ENCODE measurements at regions not wholly inside any gene's neighbourhood (a gene's known extent, or its start where the extent isn't known, plus 50 kb on each side); places are given as distances from the start of the nearest gene placed in this dataset.

GRCh38 chr10:43715334-43715733, 66.7 kb upstream of the ZNF32 start:
- TF ChIP-seq, protein P1, sequence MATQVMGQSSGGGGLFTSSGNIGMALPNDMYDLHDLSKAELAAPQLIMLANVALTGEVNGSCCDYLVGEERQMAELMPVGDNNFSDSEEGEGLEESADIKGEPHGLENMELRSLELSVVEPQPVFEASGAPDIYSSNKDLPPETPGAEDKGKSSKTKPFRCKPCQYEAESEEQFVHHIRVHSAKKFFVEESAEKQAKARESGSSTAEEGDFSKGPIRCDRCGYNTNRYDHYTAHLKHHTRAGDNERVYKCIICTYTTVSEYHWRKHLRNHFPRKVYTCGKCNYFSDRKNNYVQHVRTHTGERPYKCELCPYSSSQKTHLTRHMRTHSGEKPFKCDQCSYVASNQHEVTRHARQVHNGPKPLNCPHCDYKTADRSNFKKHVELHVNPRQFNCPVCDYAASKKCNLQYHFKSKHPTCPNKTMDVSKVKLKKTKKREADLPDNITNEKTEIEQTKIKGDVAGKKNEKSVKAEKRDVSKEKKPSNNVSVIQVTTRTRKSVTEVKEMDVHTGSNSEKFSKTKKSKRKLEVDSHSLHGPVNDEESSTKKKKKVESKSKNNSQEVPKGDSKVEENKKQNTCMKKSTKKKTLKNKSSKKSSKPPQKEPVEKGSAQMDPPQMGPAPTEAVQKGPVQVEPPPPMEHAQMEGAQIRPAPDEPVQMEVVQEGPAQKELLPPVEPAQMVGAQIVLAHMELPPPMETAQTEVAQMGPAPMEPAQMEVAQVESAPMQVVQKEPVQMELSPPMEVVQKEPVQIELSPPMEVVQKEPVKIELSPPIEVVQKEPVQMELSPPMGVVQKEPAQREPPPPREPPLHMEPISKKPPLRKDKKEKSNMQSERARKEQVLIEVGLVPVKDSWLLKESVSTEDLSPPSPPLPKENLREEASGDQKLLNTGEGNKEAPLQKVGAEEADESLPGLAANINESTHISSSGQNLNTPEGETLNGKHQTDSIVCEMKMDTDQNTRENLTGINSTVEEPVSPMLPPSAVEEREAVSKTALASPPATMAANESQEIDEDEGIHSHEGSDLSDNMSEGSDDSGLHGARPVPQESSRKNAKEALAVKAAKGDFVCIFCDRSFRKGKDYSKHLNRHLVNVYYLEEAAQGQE (IDR thresholded peaks at IDR 0.05; ENCODE audit: insufficient read depth in 1 of 2, low read depth in 2 of 2, low read length in 1 of 2) = no peak
- no peak for TF ChIP-seq SIN3A (IDR thresholded peaks at IDR 0.05; ENCODE audit: borderline replicate concordance, insufficient read depth, low read depth, low read length)
- TF ChIP-seq CTCF (IDR thresholded peaks at IDR 0.05) = no peak
- no peak for TF ChIP-seq TCF7L2 (IDR thresholded peaks at IDR 0.05; ENCODE audit: low read depth, low read length)
- no peak for TF ChIP-seq POLR2AphosphoS5 (IDR thresholded peaks at IDR 0.05; ENCODE audit: low read depth, low read length)
- in situ Hi-C loops (cut with HindIII; ENCODE audit: low pct_unique_long_range_greater_than_20kb, low sequenced_read_pairs) (no loop called here), intact Hi-C loops (cut with micrococcal nuclease; ENCODE audit: unreplicated experiment) (no loop called here)
- Histone ChIP-seq H3K27me3 (ENCODE audit: control insufficient read depth, insufficient read depth, low read length) (no peaks in the 10 kb centered on the region; the same call in none of the 2 replicates), H3K27ac (ENCODE audit: low read length) (no peak overlapping the region), H3K4me3 (ENCODE audit: low read depth in 2 of 2, low read length in 2 of 2) (no peak overlapping the region), H3K9me3 (ENCODE audit: control insufficient read depth, insufficient read depth, low read depth, low read length) (no peaks in the 10 kb centered on the region), H3K4me1 (ENCODE audit: control insufficient read depth, insufficient read depth, low read length) (no peaks in the 10 kb centered on the region), H3K36me3 (ENCODE audit: control insufficient read depth, insufficient read depth, low read length) (no peaks in the 10 kb centered on the region)
- POLR2A ChIA-PET = no interaction called here
- no TSS peak for BruUV-seq (replicated peaks)
- no peak for DNase-seq (ENCODE audit: low read depth, low spot score)
- CTCF ChIA-PET = no interaction called here
- ATAC-seq = no peak

DNA sequence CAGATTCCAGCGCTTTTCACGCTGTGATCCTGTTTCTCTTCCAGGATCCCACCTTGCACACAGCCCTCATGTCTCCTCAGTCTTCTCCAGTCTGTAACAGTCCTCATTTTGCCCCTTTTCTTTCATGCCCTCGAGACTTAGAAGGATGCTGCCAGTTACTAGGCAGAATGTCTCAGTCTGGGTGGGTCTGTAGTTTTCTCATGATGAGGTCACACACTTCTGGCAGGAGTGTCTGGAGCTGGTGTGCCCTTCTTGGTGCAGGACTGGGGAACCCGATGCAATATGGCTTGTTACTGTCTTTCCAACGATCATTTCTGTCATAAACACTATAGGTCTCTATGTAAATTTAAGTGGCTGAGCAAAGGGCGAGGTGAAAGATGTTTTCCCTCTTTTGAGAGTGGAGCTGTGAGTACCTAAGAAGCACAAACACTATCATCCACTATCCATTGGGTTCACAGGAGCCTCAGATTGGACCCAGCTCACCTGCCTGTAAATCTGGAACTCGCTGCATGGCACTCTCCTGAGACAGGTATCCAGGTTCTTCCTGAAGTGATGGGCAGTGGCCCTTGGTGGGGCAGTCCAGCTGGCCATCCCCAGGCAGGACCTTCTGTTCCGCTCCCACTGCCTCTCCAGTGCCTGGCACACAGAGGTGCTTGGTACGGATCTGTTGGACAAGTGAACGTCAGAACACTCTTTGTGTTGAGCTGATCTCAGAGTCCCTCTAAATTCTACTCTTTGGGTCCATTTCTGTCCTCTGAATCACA, 64.3 kb upstream of the ZNF32 start:
- in situ Hi-C loops (cut with HindIII; ENCODE audit: low pct_unique_long_range_greater_than_20kb, low sequenced_read_pairs) = no loop called here
- peaks cover 3% of the 10 kb centered on the region for H3K27me3 ChIP-seq (ENCODE audit: control insufficient read depth, insufficient read depth, low read length)
- DNase-seq (ENCODE audit: low read depth, low spot score) (no peak), ATAC-seq (no peak)
- no TSS peak for BruUV-seq (replicated peaks)
- H3K4me1 ChIP-seq (ENCODE audit: control insufficient read depth, insufficient read depth, low read length) = no peaks in the 10 kb centered on the region
- H3K9me3 ChIP-seq (ENCODE audit: control insufficient read depth, insufficient read depth, low read depth, low read length) = no peaks in the 10 kb centered on the region
- intact Hi-C loops (cut with micrococcal nuclease; ENCODE audit: unreplicated experiment) = no loop called here
- no peak overlapping the region for H3K4me3 ChIP-seq (ENCODE audit: low read depth in 2 of 2, low read length in 2 of 2)
- H3K27ac ChIP-seq (ENCODE audit: low read length) = no peak overlapping the region
- no peak for TF ChIP-seq POLR2AphosphoS5 (IDR thresholded peaks at IDR 0.05; ENCODE audit: low read depth, low read length)
- TF ChIP-seq TCF7L2 (IDR thresholded peaks at IDR 0.05; ENCODE audit: low read depth, low read length) = no peak
- no peak for TF ChIP-seq SIN3A (IDR thresholded peaks at IDR 0.05; ENCODE audit: borderline replicate concordance, insufficient read depth, low read depth, low read length)
- TF ChIP-seq, protein P1 (IDR thresholded peaks at IDR 0.05; ENCODE audit: insufficient read depth in 1 of 2, low read depth in 2 of 2, low read length in 1 of 2) = no peak
- no peak for TF ChIP-seq CTCF (IDR thresholded peaks at IDR 0.05)
- ChIA-PET CTCF (no interaction called here), POLR2A (no interaction called here)
- no peaks in the 10 kb centered on the region for H3K36me3 ChIP-seq (ENCODE audit: control insufficient read depth, insufficient read depth, low read length)
